GM12892 (cell line): ENCODE measurements at regions not wholly inside any gene's neighbourhood (a gene's known extent, or its start where the extent isn't known, plus 50 kb on each side); places are given as distances from the start of the nearest gene placed in this dataset.

Experiments
- POLR2A ChIP-seq: IDR thresholded peaks from 2 replicates; pipeline ENCODE4 v1.6.1; 2011; ENCODE audit warnings: low read depth, low read length, control low read depth
- POLR2AphosphoS5 ChIP-seq: IDR thresholded peaks from 2 replicates; pipeline ENCODE4 v1.6.1; 2011; ENCODE audit warnings: low read depth, low read length, control low read depth
- TAF1 ChIP-seq: IDR thresholded peaks from 2 replicates; pipeline ENCODE4 v1.6.1; 2011; ENCODE audit warnings: low read depth, mild to moderate bottlenecking, control low read depth, low read length, borderline replicate concordance

DNA sequence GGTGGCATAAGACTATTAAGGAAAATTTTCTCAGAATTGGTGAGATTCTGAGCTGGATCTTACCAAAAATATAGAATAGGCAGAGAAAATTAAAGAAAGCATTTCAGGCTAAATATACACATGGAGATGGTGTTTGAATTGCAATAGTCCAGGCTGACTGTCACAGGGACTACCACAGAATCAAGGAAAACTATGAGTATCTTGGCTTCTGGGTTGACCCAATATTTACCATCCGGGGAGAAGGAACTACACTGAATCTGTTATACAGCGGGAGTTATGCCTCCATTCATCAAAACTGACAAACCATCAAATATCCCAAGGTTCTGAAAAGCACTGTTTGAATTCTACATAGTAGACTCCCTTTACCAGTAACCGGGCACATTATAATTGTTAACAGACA lies 102.2 kb downstream of the TUSC7 start:
- TF ChIP-seq POLR2A (no peak), POLR2AphosphoS5 (no peak), TAF1 (no peak)
